ENCODE measurements at regions not wholly inside any gene's neighbourhood (a gene's known extent, or its start where the extent isn't known, plus 50 kb on each side); places are given as distances from the start of the nearest gene placed in this dataset.
"Not testable (repeated sequence)": the region's sequence is repeated elsewhere in the genome, so short reads cannot be mapped to it uniquely, and the experiment has no call there.

- no peak for DNase-seq (ENCODE audit: low spot score)
Observed at GRCh38 chr5:77869116-77869798, 93.1 kb upstream of the TBCA start.

GRCh38 chr5:77867914-77868313 lies 91.8 kb upstream of the TBCA start:
- DNase-seq (ENCODE audit: low spot score), result peak; percentile 71

GRCh38 chr5:77867194-77867691 lies 91.1 kb upstream of the TBCA start:
- no peak for DNase-seq (ENCODE audit: low spot score)

- DNase-seq (ENCODE audit: low spot score), result no peak
Observed at GRCh38 chr5:77866198-77866597, 90.1 kb upstream of the TBCA start.

- no peak for DNase-seq (ENCODE audit: low spot score)
Observed at GRCh38 chr5:77864997-77865396, 88.9 kb upstream of the TBCA start.

- DNase-seq (ENCODE audit: low spot score), result no peak
Observed at GRCh38 chr5:77863181-77863580, 87.0 kb upstream of the TBCA start.

GRCh38 chr5:77861576-77861975 lies 85.4 kb upstream of the TBCA start:
- DNase-seq (ENCODE audit: low spot score), result no peak

GRCh38 chr5:77859306-77859705 lies 83.2 kb upstream of the TBCA start:
- DNase-seq (ENCODE audit: low spot score), result no peak

- not testable (repeated sequence) for DNase-seq (ENCODE audit: low spot score)
Observed at GRCh38 chr5:77858678-77859077, 82.5 kb upstream of the TBCA start.

GRCh38 chr5:77855369-77855768 lies 79.2 kb upstream of the TBCA start:
- no peak for DNase-seq (ENCODE audit: low spot score)

- DNase-seq (ENCODE audit: low spot score), result no peak
Observed at GRCh38 chr5:77853353-77853907, 77.3 kb upstream of the TBCA start.

- DNase-seq (ENCODE audit: low spot score), result peak; percentile 85
Observed at GRCh38 chr5:77852514-77853352, 76.6 kb upstream of the TBCA start.

- DNase-seq (ENCODE audit: low spot score), result no peak
Observed at GRCh38 chr5:77852068-77852513, 76.0 kb upstream of the TBCA start.

- DNase-seq (ENCODE audit: low spot score), result peak; percentile 40
Observed at GRCh38 chr5:77851176-77852067, 75.3 kb upstream of the TBCA start.

GRCh38 chr5:77850536-77851175 lies 74.5 kb upstream of the TBCA start:
- DNase-seq (ENCODE audit: low spot score), result no peak

- DNase-seq (ENCODE audit: low spot score), result no peak
Observed at GRCh38 chr5:77849308-77849900, 73.3 kb upstream of the TBCA start.

GRCh38 chr5:77847814-77848290 lies 71.7 kb upstream of the TBCA start:
- peak; percentile 48 for DNase-seq (ENCODE audit: low spot score)

- no peak for DNase-seq (ENCODE audit: low spot score)
Observed at GRCh38 chr5:77847129-77847460, 71.0 kb upstream of the TBCA start.

- DNase-seq (ENCODE audit: low spot score), result no peak
Observed at GRCh38 chr5:77846422-77847128, 70.4 kb upstream of the TBCA start.

GRCh38 chr5:77845324-77845646 lies 69.1 kb upstream of the TBCA start:
- DNase-seq (ENCODE audit: low spot score), result no peak
